ENCODE measurements at regions not wholly inside any gene's neighbourhood (a gene's known extent, or its start where the extent isn't known, plus 50 kb on each side); places are given as distances from the start of the nearest gene placed in this dataset.

DNA sequence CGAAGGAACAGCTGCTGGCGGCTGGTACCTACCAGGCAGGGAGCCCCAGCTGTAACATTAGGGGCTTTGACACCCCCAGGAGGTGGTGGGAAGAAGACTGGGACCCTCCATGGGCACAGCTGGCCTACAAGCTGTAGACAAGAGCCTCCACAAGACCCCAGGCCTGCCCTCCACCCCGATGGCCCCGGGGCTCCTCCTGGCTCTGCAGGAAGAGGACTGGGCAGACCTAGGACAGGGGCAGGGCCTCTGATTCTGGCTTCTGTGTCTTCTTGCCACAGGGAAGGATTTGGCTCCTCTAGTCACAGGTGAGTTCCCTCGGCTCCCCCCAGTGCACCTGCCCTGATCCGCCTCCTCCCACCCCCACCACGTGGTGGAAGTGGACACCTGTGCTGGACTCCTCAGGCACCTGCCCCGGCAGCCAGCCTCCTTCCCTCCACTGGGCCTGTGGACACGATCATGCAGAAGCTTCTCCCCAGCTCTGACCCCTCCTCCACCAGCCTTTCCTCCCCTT lies 53.4 kb upstream of the ODC1 start:
- no peak overlapping the region for H2AFZ ChIP-seq (ENCODE audit: low read depth)
- no peaks in the 10 kb centered on the region for H3K79me2 ChIP-seq (ENCODE audit: insufficient read depth)
- 69% methylated on average over 8 of the region's 9 CpGs for WGBS (ENCODE audit: low lambda C conversion rate)
- DNase-seq: no peak
- no peak overlapping the region for H3K4me2 ChIP-seq
- H3K4me1 ChIP-seq (ENCODE audit: control insufficient read depth in 1 of 2, insufficient read depth in 2 of 2, low read depth in 1 of 2, low read length in 1 of 2): peaks cover 0 to 3% of the 10 kb centered on the region in 2 experiments; a peak in 2 of 4 replicates
- no peaks in the 10 kb centered on the region for H3K9me2 ChIP-seq
- CTCF ChIA-PET: interaction anchor here (1.2 kb wide), 1 partner anchor 60 kb away, joined by 3 read pairs; no protein-coding TSS in a partner anchor
- POLR2A ChIA-PET: no interaction called here
- H3K9ac ChIP-seq: no peak overlapping the region
- no peaks in the 10 kb centered on the region for H4K20me1 ChIP-seq (ENCODE audit: insufficient read depth)
- H3F3A ChIP-seq (replicated peaks; ENCODE audit: insufficient read depth): no peaks in the 10 kb centered on the region
- peaks cover 9% of the 10 kb centered on the region; the same call in 1 of the 2 replicates for H3K27me3 ChIP-seq (ENCODE audit: insufficient read depth)
- H3K4me3 ChIP-seq (ENCODE audit: low read depth in 2 of 2, low read length in 1 of 2): no peak overlapping the region
- no peaks in the 10 kb centered on the region for H3K36me3 ChIP-seq (replicated peaks in 1 of 2; ENCODE audit: control insufficient read depth in 1 of 2, insufficient read depth in 2 of 2, low read length in 1 of 2)
- no peak for TF ChIP-seq YY1 (IDR thresholded peaks at IDR 0.05; ENCODE audit: low read depth)
- TF ChIP-seq RCOR1 (IDR thresholded peaks at IDR 0.05; ENCODE audit: low read length): no peak
- no peak for TF ChIP-seq USF1 (IDR thresholded peaks at IDR 0.05; ENCODE audit: borderline replicate concordance, low read depth)
- no peak for TF ChIP-seq CHD2 (IDR thresholded peaks at IDR 0.05; ENCODE audit: low read length, partially characterized antibody)
- TF ChIP-seq NFIC (IDR thresholded peaks at IDR 0.05; ENCODE audit: borderline replicate concordance): no peak
- no peak for TF ChIP-seq SMC3 (IDR thresholded peaks at IDR 0.05; ENCODE audit: low read depth, low read length)
- no peak for TF ChIP-seq ZBTB33 (IDR thresholded peaks at IDR 0.05; ENCODE audit: borderline replicate concordance, low read depth)
- TF ChIP-seq PBX3 (IDR thresholded peaks at IDR 0.05): no peak
- TF ChIP-seq FOXM1 (IDR thresholded peaks at IDR 0.05; ENCODE audit: low read depth): no peak
- TF ChIP-seq GATA2 (CRISPR knock-in tag; IDR thresholded peaks at IDR 0.05): no peak
- TF ChIP-seq GABPA (IDR thresholded peaks at IDR 0.05; ENCODE audit: low read depth): no peak
- TF ChIP-seq EP300 (IDR thresholded peaks at IDR 0.05; ENCODE audit: borderline replicate concordance in 1 of 2, low read depth in 1 of 2, low read length in 1 of 2): no peak
- TF ChIP-seq REST (IDR thresholded peaks at IDR 0.05; ENCODE audit: low read depth, low read length): no peak
- TF ChIP-seq EZH2phosphoT487 (IDR thresholded peaks at IDR 0.05; ENCODE audit: borderline replicate concordance, low read depth): no peak
- no peak for TF ChIP-seq TEAD4 (IDR thresholded peaks at IDR 0.05; ENCODE audit: borderline replicate concordance, insufficient read depth)
- no peak for TF ChIP-seq POLR2AphosphoS5 (IDR thresholded peaks at IDR 0.05; ENCODE audit: low read depth, low read length)
- H3K9me3 ChIP-seq: no peaks in the 10 kb centered on the region
- H3K27ac ChIP-seq (ENCODE audit: low read depth in 2 of 2, low read length in 1 of 2): no peak overlapping the region

Measured in SK-N-SH (cell line).